ENCODE measurements at regions not wholly inside any gene's neighbourhood (a gene's known extent, or its start where the extent isn't known, plus 50 kb on each side); places are given as distances from the start of the nearest gene placed in this dataset.

GRCh38 chr6:93894521-93894920 lies 475.2 kb upstream of the EPHA7 start:
- TF ChIP-seq ZFP30 (CRISPR knock-in tag; IDR thresholded peaks at IDR 0.05) (no peak), POU6F1 (CRISPR knock-in tag; IDR thresholded peaks at IDR 0.05; ENCODE audit: borderline replicate concordance, low read depth) (no peak), CREB5 (CRISPR knock-in tag; IDR thresholded peaks at IDR 0.05; ENCODE audit: low read depth) (no peak), ISL1 (CRISPR knock-in tag; IDR thresholded peaks at IDR 0.05) (no peak), PATZ1 (CRISPR knock-in tag; IDR thresholded peaks at IDR 0.05; ENCODE audit: borderline replicate concordance) (no peak), GLIS3 (CRISPR knock-in tag; IDR thresholded peaks at IDR 0.05) (no peak), RARB (CRISPR knock-in tag; IDR thresholded peaks at IDR 0.05) (no peak)

Measured in SK-N-SH treated with all-trans-retinoic acid at 6 μM for 48 hours (cell line).